Right cardiac atrium (tissue), 5 donors: ENCODE measurements at regions not wholly inside any gene's neighbourhood (a gene's known extent, or its start where the extent isn't known, plus 50 kb on each side); places are given as distances from the start of the nearest gene placed in this dataset.
A peak's percentile ranks its signal among the peaks of the same experiment; 100 is the strongest.

ENCODE experiments used
- ATAC-seq, 2 donors: fragments of 200-7000 bp; cut with Tn5 transposase; one replicate each; pipeline versions ENCODE4 v1.8.0 to v1.9.1; 2020; ENCODE audit warnings: moderate library complexity in 2 of 2, mild to moderate bottlenecking in 1 of 2
- DNase-seq, 3 donors: peaks; one replicate each; pipeline ENCODE4 v3.0.0-alpha.2; 2020
- H3K27ac ChIP-seq: one replicate; pipeline ENCODE4 v1.5.1; 2013; ENCODE audit warnings: mild to moderate bottlenecking, low read length, control low read depth, moderate library complexity
- H3K27me3 ChIP-seq: one replicate; pipeline ENCODE4 v1.6.1; 2013; ENCODE audit not compliant: control insufficient read depth, insufficient read depth
- H3K4me1 ChIP-seq: one replicate; pipeline ENCODE4 v1.6.1; 2013; ENCODE audit warnings: low read length; ENCODE audit not compliant: control insufficient read depth, insufficient read depth
- H3K4me3 ChIP-seq: one replicate; pipeline ENCODE4 v1.5.1; 2013; ENCODE audit warnings: low read length, control low read depth
- H3K9me3 ChIP-seq: one replicate; pipeline ENCODE4 v1.6.1; 2013; ENCODE audit warnings: low read length; ENCODE audit not compliant: control insufficient read depth
- WGBS: extraction: QIAGEN DNeasy Blood & Tissue Kit; methylation state at CpG from one replicate; pipeline ENCODE4 v1.1.7; 2013; 5-methylcytosine and 5-hydroxymethylcytosine counted together
- intact Hi-C, 4 donors: fragments of 100-400 bp; cut with DNase I; formaldehyde crosslinking; loops; one replicate each; pipeline versions ENCODE4 v1.11.0 to v1.14.0; 2022 to 2023
- donor health status: healthy with polysubstance abuse.
- donor health status: DM: no; HTN: yes; CAD: no.
- donor health status: DM: no; HTN: no; CAD: no.
- donor health status: DM: no; HTN: yes; CAD: no; lungs with severe emphysema.
- donor health status: DM: yes; HTN: yes; CAD: no.

GRCh38 chr18:61742565-61743429, 150.0 kb downstream of the RNF152 start:
- Histone ChIP-seq H3K27ac (peak overlapping the region; percentile 73), H3K4me3 (no peak overlapping the region), H3K9me3 (no peaks in the 10 kb centered on the region), H3K27me3 (no peaks in the 10 kb centered on the region), H3K4me1 (peaks cover 10% of the 10 kb centered on the region)
- ATAC-seq: peak; percentile 77
- peak; percentile 71 to 86 (median 84) for DNase-seq
- intact Hi-C loops: loop anchor here in 1 of 4 donors (5.0 to 10.0 kb wide), 2 partner anchors 112 to 150 kb away; partner anchors contain the start of gene RNF152
- WGBS: 51% methylated on average over 8 of the region's 8 CpGs

GRCh38 chr18:61741881-61742454, 150.8 kb downstream of the RNF152 start:
- H3K4me1 ChIP-seq: peaks cover 10% of the 10 kb centered on the region
- no peaks in the 10 kb centered on the region for H3K9me3 ChIP-seq
- 73% methylated on average over 6 of the region's 6 CpGs for WGBS
- ATAC-seq (no peak), DNase-seq (no peak)
- peak overlapping the region; percentile 4 for H3K27ac ChIP-seq
- H3K4me3 ChIP-seq: no peak overlapping the region
- H3K27me3 ChIP-seq: no peaks in the 10 kb centered on the region
- intact Hi-C loops: loop anchor here in 1 of 4 donors (5.0 to 10.0 kb wide), 2 partner anchors 113 to 150 kb away; partner anchors contain the start of gene RNF152

GRCh38 chr18:61738488-61738887, 154.3 kb downstream of the RNF152 start:
- ATAC-seq (peak; percentile 58 to 69), DNase-seq (no peak)
- intact Hi-C loops: no loop called here
- H3K27me3 ChIP-seq: no peaks in the 10 kb centered on the region
- WGBS: 58% methylated on average over 3 of the region's 3 CpGs
- no peaks in the 10 kb centered on the region for H3K9me3 ChIP-seq
- peaks cover 8% of the 10 kb centered on the region for H3K4me1 ChIP-seq
- H3K4me3 ChIP-seq: no peak overlapping the region
- H3K27ac ChIP-seq: peak overlapping the region; percentile 90

GRCh38 chr18:61738042-61738441, 154.8 kb downstream of the RNF152 start:
- DNase-seq: no peak
- 60% methylated on average over 1 of the region's 1 CpG for WGBS
- H3K4me3 ChIP-seq: no peak overlapping the region
- ATAC-seq: peak; percentile 73 to 77
- no peaks in the 10 kb centered on the region for H3K9me3 ChIP-seq
- peaks cover 6% of the 10 kb centered on the region for H3K4me1 ChIP-seq
- H3K27ac ChIP-seq: peak overlapping the region; percentile 11
- H3K27me3 ChIP-seq: no peaks in the 10 kb centered on the region
- intact Hi-C loops: no loop called here

- H3K4me3 ChIP-seq: no peak overlapping the region
- intact Hi-C loops: no loop called here
- no peaks in the 10 kb centered on the region for H3K9me3 ChIP-seq
Measured at GRCh38 chr18:61736133-61736532, 156.7 kb downstream of the RNF152 start.

GRCh38 chr18:61735564-61736102, 157.2 kb downstream of the RNF152 start:
- Histone ChIP-seq H3K4me1 (peaks cover 6% of the 10 kb centered on the region), H3K4me3 (no peak overlapping the region), H3K9me3 (no peaks in the 10 kb centered on the region), H3K27ac (no peak overlapping the region), H3K27me3 (no peaks in the 10 kb centered on the region)
- 89% methylated on average over 5 of the region's 5 CpGs for WGBS
- DNase-seq (no peak), ATAC-seq (no peak)
- intact Hi-C loops: no loop called here

More at GRCh38 chr18:61736133-61736532, 156.7 kb downstream of the RNF152 start:
- Histone ChIP-seq H3K27me3 (no peaks in the 10 kb centered on the region), H3K4me1 (peaks cover 6% of the 10 kb centered on the region), H3K27ac (no peak overlapping the region)
- no peak for ATAC-seq
- WGBS: 97% methylated on average over 4 of the region's 4 CpGs
- DNase-seq: no peak

GRCh38 chr18:61734396-61734795, 158.4 kb downstream of the RNF152 start:
- ATAC-seq (no peak), DNase-seq (no peak)
- H3K27ac ChIP-seq: peak overlapping the region; percentile 3
- 52% methylated on average over 3 of the region's 3 CpGs for WGBS
- no peak overlapping the region for H3K4me3 ChIP-seq
- no peaks in the 10 kb centered on the region for H3K9me3 ChIP-seq
- H3K4me1 ChIP-seq: peaks cover 6% of the 10 kb centered on the region
- no peaks in the 10 kb centered on the region for H3K27me3 ChIP-seq
- intact Hi-C loops: no loop called here

- ATAC-seq: peak; percentile 17 to 58
- H3K4me3 ChIP-seq: no peak overlapping the region
- DNase-seq: peak; percentile 67 to 74 (median 74)
- H3K27ac ChIP-seq: peak overlapping the region; percentile 14
- no peaks in the 10 kb centered on the region for H3K27me3 ChIP-seq
- H3K9me3 ChIP-seq: no peaks in the 10 kb centered on the region
- WGBS: 71% methylated on average over 4 of the region's 4 CpGs
- intact Hi-C loops: no loop called here
- peaks cover 6% of the 10 kb centered on the region for H3K4me1 ChIP-seq
Measured at GRCh38 chr18:61732854-61733253, 160.0 kb downstream of the RNF152 start.

GRCh38 chr18:61731693-61732376, 161.0 kb downstream of the RNF152 start:
- peak; percentile 73 to 76 for ATAC-seq
- WGBS: 57% methylated on average over 9 of the region's 9 CpGs
- H3K4me3 ChIP-seq: no peak overlapping the region
- peak; percentile 46 to 79 (median 60) for DNase-seq
- intact Hi-C loops: no loop called here
- H3K4me1 ChIP-seq: peaks cover 6% of the 10 kb centered on the region
- H3K27me3 ChIP-seq: no peaks in the 10 kb centered on the region
- H3K27ac ChIP-seq: peak overlapping the region; percentile 66
- no peaks in the 10 kb centered on the region for H3K9me3 ChIP-seq

- peak; percentile 20 to 62 for ATAC-seq
- peaks cover 6% of the 10 kb centered on the region for H3K4me1 ChIP-seq
- H3K9me3 ChIP-seq: no peaks in the 10 kb centered on the region
- peak in 1 of 3 donors; percentile 60 for DNase-seq
- no peak overlapping the region for H3K27ac ChIP-seq
- 62% methylated on average over 5 of the region's 5 CpGs for WGBS
- no peak overlapping the region for H3K4me3 ChIP-seq
- no peaks in the 10 kb centered on the region for H3K27me3 ChIP-seq
- intact Hi-C loops: no loop called here
Measured at GRCh38 chr18:61731178-61731577, 161.6 kb downstream of the RNF152 start.
